SK-MEL-5 (cell line): ENCODE measurements at regions not wholly inside any gene's neighbourhood (a gene's known extent, or its start where the extent isn't known, plus 50 kb on each side); places are given as distances from the start of the nearest gene placed in this dataset.

Source experiments
- DNase-seq: peaks from one replicate; pipeline ENCODE4 v3.0.0-alpha.2; 2016; ENCODE audit warnings: low read depth, low spot score
- in situ Hi-C: cut with HindIII; loops from 2 replicates; pipeline ENCODE4 v1.10.0; 2016; ENCODE audit warnings: low sequenced_read_pairs, high pct_unique_total_duplicates, low pct_unique_long_range_greater_than_20kb

DNA sequence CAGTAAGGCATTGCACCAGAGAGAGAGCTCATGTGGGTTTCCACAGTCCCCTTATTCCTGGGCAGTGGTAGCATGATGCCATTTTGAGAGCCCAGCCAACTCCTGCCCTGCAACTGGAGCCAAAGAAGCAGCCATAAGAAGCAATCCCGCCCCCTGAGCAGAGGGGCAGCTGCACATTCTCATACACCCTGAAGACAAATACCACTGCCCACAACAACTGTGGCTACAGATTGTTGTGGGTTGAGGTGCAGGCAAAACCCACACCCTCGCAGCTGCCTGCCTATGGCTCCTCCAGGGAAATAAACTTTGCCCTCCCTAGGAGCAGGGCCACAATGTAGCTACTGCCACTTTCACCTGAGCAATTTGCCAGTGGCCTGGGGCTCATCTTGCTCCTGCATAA lies 219.4 kb upstream of the NRXN1 start:
- in situ Hi-C loops, result no loop called here
- DNase-seq, result no peak

- peak; percentile 9 for DNase-seq
- in situ Hi-C loops, result no loop called here
Observed at GRCh38 chr2:51247252-51247805, 215.4 kb upstream of the NRXN1 start.

GRCh38 chr2:51243892-51244535 lies 212.1 kb upstream of the NRXN1 start:
- no peak for DNase-seq
- in situ Hi-C loops, result no loop called here

DNA sequence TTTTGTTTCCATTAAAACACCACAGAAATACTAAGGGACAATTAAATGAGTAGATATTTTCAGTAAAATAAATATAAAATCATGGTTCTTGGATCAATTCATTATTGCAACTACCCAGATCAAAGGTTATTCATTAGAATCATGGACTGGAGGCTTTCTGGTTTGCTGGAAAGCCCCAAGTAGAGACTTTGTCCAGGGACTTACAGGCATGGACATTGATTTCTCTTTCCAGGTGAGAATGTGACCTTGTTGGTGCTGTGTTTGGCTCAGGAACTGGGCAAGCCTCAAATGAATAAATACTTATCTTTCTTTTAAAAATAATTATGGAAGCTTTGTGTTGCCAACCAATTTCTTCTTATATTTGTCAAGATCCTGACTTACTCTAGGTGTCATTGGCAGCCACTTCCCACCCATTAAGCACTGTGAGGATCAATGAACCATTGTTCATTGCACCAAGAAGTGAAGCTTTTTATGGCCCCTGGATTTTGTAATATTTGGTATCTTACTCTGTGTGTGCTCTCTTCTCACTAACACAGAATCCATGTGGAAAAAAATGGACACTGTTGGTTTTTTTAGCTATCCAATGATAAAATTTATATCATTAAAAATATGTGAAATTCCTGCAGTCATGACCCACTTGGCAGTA lies 205.8 kb upstream of the NRXN1 start:
- in situ Hi-C loops, result no loop called here
- no peak for DNase-seq

DNA sequence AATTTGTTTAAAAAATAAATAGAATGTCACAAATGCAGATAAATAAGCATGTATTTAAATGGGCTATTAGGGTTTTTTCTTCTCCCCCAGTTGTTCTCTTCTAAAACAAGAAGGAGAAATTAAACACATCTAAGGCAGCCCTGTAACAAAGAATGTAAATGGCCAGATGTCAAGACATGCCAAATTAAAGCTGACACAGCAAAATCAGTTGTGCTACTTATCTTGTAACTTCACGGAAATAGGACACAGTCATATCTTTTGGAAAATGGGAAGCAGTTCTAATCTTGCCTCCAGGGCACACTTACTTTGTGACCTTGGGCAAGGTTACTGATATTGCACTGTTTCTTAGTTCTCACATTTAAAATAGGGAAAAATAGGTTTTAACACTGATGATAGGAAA lies 200.1 kb upstream of the NRXN1 start:
- DNase-seq, result no peak
- in situ Hi-C loops, result no loop called here

DNA sequence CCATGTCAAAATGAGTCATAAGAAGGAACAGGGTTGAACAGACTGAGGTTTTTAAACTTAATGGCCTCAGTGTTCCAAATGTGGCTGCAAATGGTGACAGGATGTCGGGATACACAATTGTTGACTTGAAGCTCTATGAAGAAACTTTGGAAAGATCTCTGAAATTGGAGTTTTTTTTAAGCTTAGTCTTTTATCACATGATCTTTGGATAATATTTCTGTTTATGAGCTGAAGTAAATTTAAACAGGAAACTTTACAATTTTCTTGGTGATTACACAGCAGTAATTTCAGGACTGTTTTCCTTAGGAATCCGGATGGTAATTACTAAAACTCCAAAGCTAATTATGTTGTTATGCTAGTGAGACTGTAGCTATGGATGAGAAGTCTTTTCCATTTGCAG lies 199.1 kb upstream of the NRXN1 start:
- in situ Hi-C loops, result no loop called here
- DNase-seq, result no peak

GRCh38 chr2:51225377-51225776 lies 193.4 kb upstream of the NRXN1 start:
- in situ Hi-C loops, result no loop called here
- DNase-seq, result no peak

DNA sequence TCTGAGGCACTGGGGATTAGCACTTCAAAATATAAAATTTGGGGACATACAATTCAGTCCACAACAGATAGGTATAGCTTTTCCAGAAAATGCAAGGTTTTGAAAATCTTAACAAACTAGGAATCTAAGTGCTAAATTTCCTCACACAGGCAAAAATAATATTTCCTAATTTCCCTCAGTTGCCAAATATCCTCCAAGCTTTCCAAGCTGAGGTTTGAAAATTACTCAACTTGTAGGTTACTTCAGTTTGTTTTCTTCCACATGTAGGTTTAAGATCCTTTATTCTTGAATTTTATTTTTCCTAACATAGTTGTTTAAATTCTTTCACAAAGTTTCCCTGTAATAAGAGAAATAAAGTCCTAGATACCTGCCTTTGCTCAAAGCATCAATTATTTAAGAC lies 192.9 kb upstream of the NRXN1 start:
- in situ Hi-C loops, result no loop called here
- DNase-seq, result no peak

DNA sequence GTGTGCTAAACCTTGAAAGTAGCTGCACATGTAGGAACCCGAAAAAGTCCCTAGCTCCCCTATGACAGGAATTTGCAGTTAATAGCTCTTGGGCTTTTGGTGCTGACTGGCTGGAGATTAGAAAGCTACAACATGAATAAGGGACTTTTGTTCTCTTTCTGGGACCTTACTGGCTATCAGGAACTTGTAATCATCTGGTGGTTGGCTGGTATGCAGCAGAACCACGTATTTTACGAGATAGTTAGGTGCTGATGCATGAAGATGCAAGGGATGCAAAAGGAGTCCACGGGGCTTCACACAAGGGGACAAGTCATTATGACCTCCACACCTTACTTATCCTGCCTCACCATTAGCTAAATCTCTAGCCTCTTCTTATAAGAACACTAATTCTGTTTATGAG lies 190.2 kb upstream of the NRXN1 start:
- no peak for DNase-seq
- in situ Hi-C loops, result no loop called here

- in situ Hi-C loops, result no loop called here
- no peak for DNase-seq
Observed at GRCh38 chr2:51220606-51221005, 188.7 kb upstream of the NRXN1 start.

GRCh38 chr2:51220080-51220479 lies 188.1 kb upstream of the NRXN1 start:
- in situ Hi-C loops, result no loop called here
- no peak for DNase-seq

- in situ Hi-C loops, result no loop called here
- DNase-seq, result no peak
Observed at GRCh38 chr2:51219468-51219867, 187.5 kb upstream of the NRXN1 start.

DNA sequence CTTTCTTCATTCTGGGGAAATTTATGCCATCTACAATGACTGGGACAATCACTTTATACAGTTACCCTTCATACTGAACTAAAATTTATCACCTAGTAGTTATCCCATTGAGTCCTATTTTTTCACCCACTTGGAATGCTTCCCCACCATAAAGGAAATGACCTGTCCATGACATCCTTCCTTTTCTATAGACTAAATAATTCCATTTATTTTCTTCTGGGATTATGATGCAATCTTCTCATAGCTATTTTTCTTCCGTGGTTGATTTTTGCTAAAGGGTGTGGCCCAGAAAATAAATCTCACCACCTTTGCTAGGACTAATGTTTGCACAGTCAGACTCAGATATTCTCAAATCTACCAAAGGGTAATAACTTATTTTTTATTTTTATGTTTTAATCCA lies 186.1 kb upstream of the NRXN1 start:
- DNase-seq, result no peak
- in situ Hi-C loops, result no loop called here

DNA sequence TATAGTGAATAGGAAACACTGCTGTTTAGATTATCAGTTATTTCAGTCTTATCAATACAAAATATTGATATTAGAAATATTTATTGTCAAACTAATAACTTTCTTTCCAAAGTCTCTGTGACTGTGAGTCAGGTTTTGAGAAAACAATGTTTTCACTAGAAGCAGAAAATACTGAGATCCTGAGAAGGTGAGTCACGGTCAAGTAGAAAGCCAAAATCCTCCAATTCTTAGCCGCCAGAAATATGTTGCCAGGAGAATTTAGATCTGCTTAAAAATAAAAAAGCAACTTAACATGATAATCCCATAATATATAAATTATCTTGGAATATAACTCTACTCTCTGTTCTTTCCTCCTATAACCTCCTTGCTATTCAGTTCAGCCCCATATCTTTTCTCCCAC lies 181.9 kb upstream of the NRXN1 start:
- in situ Hi-C loops, result no loop called here
- DNase-seq, result no peak

- in situ Hi-C loops, result no loop called here
- no peak for DNase-seq
Observed at GRCh38 chr2:51212374-51212773, 180.4 kb upstream of the NRXN1 start.

GRCh38 chr2:51208521-51208920 lies 176.6 kb upstream of the NRXN1 start:
- in situ Hi-C loops, result no loop called here
- no peak for DNase-seq

GRCh38 chr2:51201295-51201694 lies 169.4 kb upstream of the NRXN1 start:
- no peak for DNase-seq
- in situ Hi-C loops, result no loop called here

- in situ Hi-C loops, result no loop called here
- no peak for DNase-seq
Observed at GRCh38 chr2:51194656-51195055, 162.7 kb upstream of the NRXN1 start.

- in situ Hi-C loops, result no loop called here
Observed at GRCh38 chr2:51170273-51170672, 138.3 kb upstream of the NRXN1 start.

More at GRCh38 chr2:51170273-51170672, 138.3 kb upstream of the NRXN1 start:
- DNase-seq, result no peak
